IPS-18c (cell line): ENCODE measurements at regions not wholly inside any gene's neighbourhood (a gene's known extent, or its start where the extent isn't known, plus 50 kb on each side); places are given as distances from the start of the nearest gene placed in this dataset.
"Not testable (repeated sequence)": the region's sequence is repeated elsewhere in the genome, so short reads cannot be mapped to it uniquely, and the experiment has no call there.

Source experiments
- H3K4me3 ChIP-seq: 2 replicates; pipeline ENCODE4 v1.7.0; 2013; ENCODE audit warnings: low read depth, mild to moderate bottlenecking, low read length, moderate library complexity; ENCODE audit not compliant: insufficient read depth
- H3K9me3 ChIP-seq: one replicate; pipeline ENCODE4 v1.6.1; 2013; ENCODE audit warnings: mild to moderate bottlenecking, low read length, moderate library complexity; ENCODE audit not compliant: control insufficient read depth, insufficient read depth

GRCh38 chr6:145567684-145568252, 167.6 kb downstream of the EPM2A start:
- Histone ChIP-seq H3K4me3 (no peak overlapping the region), H3K9me3 (no peaks in the 10 kb centered on the region)

- Histone ChIP-seq H3K9me3 (no peaks in the 10 kb centered on the region), H3K4me3 (no peak overlapping the region)
Observed at GRCh38 chr6:145569140-145569539, 166.2 kb downstream of the EPM2A start.

GRCh38 chr6:145570336-145570735, 165.0 kb downstream of the EPM2A start:
- not testable (repeated sequence) for H3K4me3 ChIP-seq, H3K9me3 ChIP-seq

GRCh38 chr6:145574269-145574668, 161.1 kb downstream of the EPM2A start:
- H3K4me3 ChIP-seq, H3K9me3 ChIP-seq: not testable (repeated sequence)
